GM18507 (cell line): ENCODE measurements at regions not wholly inside any gene's neighbourhood (a gene's known extent, or its start where the extent isn't known, plus 50 kb on each side); places are given as distances from the start of the nearest gene placed in this dataset.

Source experiments
- DNase-seq: peaks from one replicate; pipeline ENCODE4 v3.0.0; 2011; ENCODE audit warnings: low read depth; ENCODE audit not compliant: insufficient read length; ENCODE audit errors: extremely low spot score
- FAIRE-seq: peaks from 2 replicates; lab custom pipeline; 2011; peaks lifted over from hg19 to GRCh38; lab: Jason Lieb, UNC

DNA sequence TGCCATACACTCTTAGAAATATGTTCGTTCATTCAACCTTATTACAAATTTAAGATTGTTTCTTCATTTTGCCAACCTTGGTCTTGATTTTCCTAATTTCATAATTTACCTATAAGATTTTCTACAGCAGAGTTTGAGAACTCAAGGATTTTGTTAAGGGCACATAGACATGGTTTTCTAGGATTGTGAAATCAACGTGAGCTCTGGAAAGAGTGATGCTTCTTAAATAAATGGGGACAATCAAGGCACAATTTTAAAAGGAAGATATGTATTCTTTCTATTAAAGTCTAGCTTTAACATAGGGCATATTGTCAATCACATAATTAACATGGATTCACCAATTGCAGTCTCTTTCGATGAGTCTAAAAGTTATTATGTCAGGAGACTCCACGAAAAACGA lies 174.2 kb upstream of the PHF14 start:
- no peak for FAIRE-seq

DNA sequence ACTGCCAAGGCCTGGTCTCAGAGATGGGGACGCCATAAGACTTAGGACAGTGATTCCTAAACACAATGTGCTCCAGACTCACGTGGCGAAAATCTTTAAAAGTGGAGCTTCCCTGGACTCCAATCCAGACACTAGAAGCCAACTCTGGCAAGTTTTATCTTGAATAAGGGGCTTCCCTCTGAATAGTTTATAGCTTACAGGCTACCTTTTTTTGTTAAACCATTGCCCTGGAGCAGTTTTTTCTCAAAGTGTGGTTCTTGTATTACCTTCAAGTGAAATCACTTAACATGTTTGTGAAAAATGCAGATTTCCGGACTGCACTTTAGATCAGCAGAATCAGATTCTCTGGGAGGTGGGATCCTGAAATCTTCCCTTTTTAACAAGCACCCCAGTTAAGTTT lies 171.7 kb upstream of the PHF14 start:
- DNase-seq, result no peak
- FAIRE-seq, result no peak

More for the DNA sequence above, 174.2 kb upstream of the PHF14 start:
- no peak for DNase-seq

DNA sequence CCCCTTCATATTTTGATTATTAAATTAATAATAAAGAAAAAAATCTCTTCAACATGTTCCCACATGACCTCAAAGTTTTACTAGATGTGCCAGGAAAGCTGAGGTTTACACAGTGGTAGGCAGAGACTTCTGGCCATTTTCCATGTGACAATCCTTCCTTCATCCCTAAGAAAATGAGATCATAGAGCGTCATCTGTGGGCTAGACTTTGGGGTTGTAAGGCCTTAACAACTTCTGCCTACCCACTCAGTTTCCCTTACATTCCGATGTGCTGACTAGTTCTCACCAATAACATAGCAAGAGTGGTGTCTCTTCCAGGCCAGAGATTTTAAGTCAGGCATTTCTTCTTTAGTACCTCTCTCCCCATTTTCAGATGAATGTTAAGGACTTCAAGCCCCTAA lies 171.1 kb upstream of the PHF14 start:
- no peak for DNase-seq
- FAIRE-seq, result no peak

GRCh38 chr7:10803720-10804119 lies 170.0 kb upstream of the PHF14 start:
- no peak for DNase-seq

DNA sequence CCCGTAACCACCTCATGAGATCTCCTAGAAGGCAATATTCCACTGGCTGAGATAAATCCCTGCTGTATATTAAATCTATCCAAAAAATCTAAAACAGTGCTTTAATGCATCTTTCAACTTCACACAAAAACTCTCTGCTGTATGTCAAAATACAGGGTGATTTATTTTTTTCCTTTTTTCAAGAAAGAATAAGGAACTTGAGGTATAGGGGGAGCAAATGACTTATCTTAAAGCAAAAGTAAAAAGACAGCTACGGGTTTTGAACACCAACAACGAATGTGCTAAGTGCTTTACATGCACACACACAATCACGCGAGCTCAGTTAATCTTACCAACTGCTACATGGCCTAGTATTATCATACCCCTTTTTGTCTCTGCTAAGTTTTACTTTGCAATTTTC lies 168.9 kb upstream of the PHF14 start:
- FAIRE-seq, result no peak
- no peak for DNase-seq

More at GRCh38 chr7:10803720-10804119, 170.0 kb upstream of the PHF14 start:
- FAIRE-seq, result no peak

DNA sequence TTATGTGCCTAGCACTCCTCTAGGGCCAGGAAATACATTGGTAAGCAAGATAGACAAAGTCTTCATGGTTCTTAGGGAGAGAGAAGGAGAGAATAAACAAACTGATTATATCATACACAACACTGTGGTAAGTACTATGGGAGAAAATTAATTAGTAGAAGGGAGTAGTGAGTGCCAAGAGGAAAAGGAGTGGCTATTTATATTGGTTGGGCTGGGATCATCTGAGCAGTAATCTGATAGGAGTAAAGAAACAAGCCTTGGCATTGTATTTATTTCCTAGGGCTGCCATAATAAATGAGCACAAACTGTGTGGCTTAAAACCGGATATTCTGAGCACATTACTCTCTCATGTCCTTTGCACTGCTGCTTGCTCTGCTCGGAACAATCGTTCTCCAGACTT lies 158.1 kb upstream of the PHF14 start:
- no peak for DNase-seq
- FAIRE-seq, result no peak

DNA sequence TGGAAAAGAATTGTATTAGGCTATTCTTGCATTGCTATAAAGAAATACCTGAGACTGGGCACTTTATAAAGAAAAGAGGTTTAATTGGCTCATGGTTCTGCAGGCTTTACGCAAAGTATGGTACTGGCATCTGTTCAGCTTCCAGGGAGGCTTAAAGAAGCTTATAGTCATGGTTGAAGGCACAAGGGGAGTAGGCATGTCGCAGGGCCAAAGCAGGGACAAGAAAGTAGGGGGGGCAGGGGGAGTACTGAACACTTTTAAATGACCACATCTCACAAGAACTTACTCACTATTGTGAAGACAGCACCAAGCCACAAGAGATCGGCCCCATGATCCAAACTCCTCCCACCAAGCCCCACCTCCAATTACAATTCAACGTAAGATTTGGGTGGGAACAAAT lies 152.5 kb upstream of the PHF14 start:
- DNase-seq (no peak), FAIRE-seq (no peak)

DNA sequence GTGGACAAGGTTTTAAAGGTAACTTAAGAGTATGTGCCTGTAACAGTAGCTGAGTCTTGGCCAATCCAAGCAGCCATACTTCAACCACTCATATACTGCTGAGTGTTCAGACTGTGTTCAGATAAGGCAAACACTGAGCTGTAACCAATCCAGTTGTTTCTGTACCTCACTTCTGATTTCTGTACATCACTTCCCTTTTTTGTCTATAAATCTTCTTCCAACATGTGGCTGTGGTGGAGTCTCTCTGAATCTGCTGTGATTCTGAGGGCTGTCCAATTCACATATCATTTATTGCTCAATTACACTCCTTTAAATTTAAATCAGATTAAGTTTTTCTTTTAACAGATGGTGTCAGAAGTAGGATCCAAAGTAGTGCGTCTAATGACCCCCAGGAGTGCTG lies 149.5 kb upstream of the PHF14 start:
- no peak for DNase-seq
- FAIRE-seq, result no peak

- FAIRE-seq, result no peak
Observed at GRCh38 chr7:10838228-10838627, 135.4 kb upstream of the PHF14 start.

GRCh38 chr7:10845225-10845624 lies 128.4 kb upstream of the PHF14 start:
- FAIRE-seq (no peak), DNase-seq (no peak)

More at GRCh38 chr7:10838228-10838627, 135.4 kb upstream of the PHF14 start:
- DNase-seq, result no peak

DNA sequence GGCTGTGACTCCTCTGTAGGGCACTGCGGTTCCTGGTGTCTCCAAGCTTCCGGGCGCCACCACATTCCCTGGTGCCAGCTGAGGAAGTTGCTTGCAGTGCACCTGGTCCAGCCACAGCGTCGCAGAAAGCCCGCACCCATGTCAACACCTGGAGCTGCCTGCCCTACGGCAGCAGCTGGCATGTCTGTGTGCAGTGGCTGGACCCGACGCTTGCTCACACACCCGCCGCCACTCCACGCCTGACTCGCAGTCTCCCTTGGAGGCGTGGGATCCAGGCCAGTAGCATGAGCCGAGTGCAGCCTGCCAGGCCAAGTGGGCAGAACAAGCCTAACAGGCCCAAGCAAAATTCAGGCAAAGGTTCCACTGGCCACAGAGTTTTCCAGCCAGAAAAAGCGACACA lies 118.1 kb upstream of the PHF14 start:
- DNase-seq (no peak), FAIRE-seq (no peak)

DNA sequence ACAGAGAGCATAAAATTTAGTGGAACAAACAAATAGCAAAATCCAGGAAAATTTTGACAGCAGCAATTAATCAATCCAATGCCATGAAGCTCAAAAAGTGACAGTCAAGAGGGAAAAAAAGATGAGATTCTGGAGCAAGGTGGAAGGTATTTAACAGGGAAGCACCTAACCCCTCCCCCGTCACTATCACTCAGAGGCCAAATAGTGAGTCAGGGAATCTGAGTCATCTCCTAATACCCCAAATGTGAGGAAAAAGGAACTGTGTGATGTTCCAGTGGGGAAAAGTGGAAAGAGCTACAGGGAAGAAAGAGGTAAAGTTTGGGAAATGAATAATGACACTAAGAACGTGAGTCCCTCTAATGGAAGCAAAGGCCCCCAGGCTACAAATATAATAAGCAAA lies 113.2 kb upstream of the PHF14 start:
- no peak for DNase-seq
- no peak for FAIRE-seq

DNA sequence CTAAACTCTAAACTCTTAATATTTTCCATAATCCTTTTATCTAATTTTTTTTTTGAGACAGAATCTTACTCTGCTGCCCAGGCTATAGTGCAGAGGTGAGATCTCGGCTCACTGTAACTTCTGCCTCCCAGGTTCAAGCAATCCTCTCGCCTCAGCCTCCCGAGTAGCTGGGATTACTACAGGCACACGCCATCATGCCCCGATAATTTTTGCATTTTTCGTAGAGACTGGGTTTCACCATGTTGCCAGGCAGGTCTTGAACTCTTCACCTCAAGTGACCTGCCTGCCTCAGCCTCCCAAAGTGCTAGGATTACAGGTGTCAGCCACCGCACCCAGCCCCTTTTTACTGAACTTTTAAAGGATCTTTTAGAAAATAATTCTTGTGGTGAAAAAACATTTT lies 110.2 kb upstream of the PHF14 start:
- no peak for FAIRE-seq

GRCh38 chr7:10874666-10875065 lies 99.0 kb upstream of the PHF14 start:
- no peak for DNase-seq
- FAIRE-seq, result no peak

More for the DNA sequence above, 110.2 kb upstream of the PHF14 start:
- no peak for DNase-seq

DNA sequence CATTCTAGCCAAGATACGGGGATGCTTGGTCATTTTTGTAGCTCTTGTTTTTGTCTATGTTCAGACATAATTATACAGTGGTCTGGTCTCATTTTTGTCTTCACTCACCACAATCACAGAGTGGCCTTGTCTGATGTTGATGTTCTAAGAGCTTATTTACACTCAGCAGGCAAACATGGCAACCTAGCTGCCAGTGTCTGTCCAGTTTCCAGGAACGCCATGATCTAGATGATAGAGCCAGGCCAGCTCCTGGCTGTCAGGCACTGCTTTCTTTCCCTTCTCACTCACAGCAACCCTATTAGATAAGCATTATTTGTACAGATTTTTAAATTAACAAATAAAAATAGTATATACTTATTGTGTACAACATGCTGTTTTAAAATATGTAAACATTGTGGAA lies 98.6 kb upstream of the PHF14 start:
- no peak for DNase-seq
- no peak for FAIRE-seq

- FAIRE-seq (no peak), DNase-seq (no peak)
Observed at GRCh38 chr7:10888861-10889260, 84.8 kb upstream of the PHF14 start.

- peak; percentile 81 for FAIRE-seq
- peak; percentile 20 for DNase-seq
Observed at GRCh38 chr7:10889266-10889898, 84.3 kb upstream of the PHF14 start.

DNA sequence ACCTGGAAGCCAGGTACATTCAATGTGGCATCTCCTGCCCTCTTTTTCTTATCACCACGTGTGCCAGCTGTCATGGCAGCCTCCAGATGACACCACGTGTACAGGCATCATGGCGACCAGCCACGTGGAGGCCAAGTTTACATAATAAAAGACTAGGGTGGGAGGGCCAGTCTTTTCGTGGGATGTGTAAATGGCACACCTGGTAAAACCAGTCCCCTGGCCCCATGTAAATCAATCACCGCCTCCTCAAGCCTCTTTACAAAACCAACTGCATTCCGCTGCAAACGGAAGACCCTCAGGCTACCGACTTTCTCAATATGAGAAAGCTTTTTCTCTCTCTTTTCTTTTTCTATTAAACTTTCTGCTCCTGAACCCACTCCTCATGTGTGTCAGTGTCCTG lies 65.1 kb upstream of the PHF14 start:
- FAIRE-seq, result no peak

DNA sequence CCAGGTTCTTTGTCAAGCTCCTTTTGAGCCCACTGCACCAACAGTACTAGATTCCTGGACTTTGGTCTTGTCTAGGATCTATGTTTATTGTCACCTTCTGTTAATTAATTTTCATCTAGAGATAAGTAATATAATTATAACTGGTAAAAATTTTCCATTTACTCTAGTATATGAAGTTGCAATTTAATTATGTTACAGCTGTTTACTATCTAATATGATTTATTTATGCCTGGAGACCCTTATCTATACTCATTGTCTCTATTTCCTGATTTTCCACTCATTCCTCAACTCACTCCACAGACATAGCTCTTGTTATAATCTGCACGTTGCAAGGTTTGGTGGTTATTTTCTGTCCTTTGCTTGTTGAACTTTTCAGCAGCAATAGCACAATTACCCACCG lies 63.2 kb upstream of the PHF14 start:
- DNase-seq (no peak), FAIRE-seq (no peak)

More for the DNA sequence above, 65.1 kb upstream of the PHF14 start:
- DNase-seq, result no peak

GRCh38 chr7:10912077-10912476 lies 61.6 kb upstream of the PHF14 start:
- FAIRE-seq (no peak), DNase-seq (no peak)

GRCh38 chr7:10913457-10913856 lies 60.2 kb upstream of the PHF14 start:
- DNase-seq, result no peak
- no peak for FAIRE-seq

DNA sequence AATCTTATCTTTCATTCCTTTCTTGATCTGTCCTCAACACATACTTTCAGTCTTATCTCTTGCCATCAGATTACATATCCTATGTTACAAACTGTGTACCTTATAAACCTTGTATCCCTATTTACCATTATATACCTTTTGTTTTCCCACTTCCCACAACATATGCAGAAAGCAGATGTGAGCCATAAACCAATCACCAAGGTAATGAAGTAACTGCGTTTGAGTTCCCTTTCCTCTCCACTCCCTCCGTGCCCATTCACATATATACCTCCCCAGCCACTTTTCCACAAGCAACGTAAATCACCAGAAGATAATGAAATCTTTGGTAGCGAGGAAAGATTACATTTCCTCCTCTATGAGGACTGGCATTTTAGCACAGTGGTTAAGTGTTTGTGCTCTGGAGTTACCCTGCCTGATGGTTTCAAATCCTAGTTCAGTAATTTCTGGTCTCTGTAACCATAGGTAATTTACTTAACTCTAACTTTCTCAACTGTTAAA lies 55.5 kb upstream of the PHF14 start:
- FAIRE-seq (no peak), DNase-seq (no peak)
